OCI-LY1 (cell line): ENCODE measurements at regions not wholly inside any gene's neighbourhood (a gene's known extent, or its start where the extent isn't known, plus 50 kb on each side); places are given as distances from the start of the nearest gene placed in this dataset.

Experiments
- H2AFZ ChIP-seq: fragments of 200-600 bp; sonication (generic), shearing (Covaris generic); 2 replicates; pipeline ENCODE4 v1.6.0; 2014; ENCODE audit warnings: antibody characterized with exemption, mild to moderate bottlenecking, low read length
- H3F3A ChIP-seq: fragments of 200-600 bp; sonication (generic), shearing (Covaris generic); 2 replicates; pipeline ENCODE4 v1.6.0; 2014; ENCODE audit warnings: mild to moderate bottlenecking, antibody characterized with exemption, low read length, moderate library complexity; ENCODE audit not compliant: insufficient read depth
- H3K27ac ChIP-seq: fragments of 200-600 bp; sonication (generic); 2 replicates; pipeline ENCODE4 v1.5.1; 2014; ENCODE audit warnings: low read length, mixed run types, mild to moderate bottlenecking, low read depth; ENCODE audit not compliant: poor library complexity, severe bottlenecking
- H3K27me3 ChIP-seq: fragments of 200-600 bp; sonication (generic); 2 replicates; pipeline ENCODE4 v1.6.0; 2014; ENCODE audit warnings: antibody characterized with exemption, mild to moderate bottlenecking, low read length, moderate library complexity; ENCODE audit not compliant: insufficient read depth
- H3K36me3 ChIP-seq: fragments of 200-600 bp; sonication (generic); 2 replicates; pipeline ENCODE4 v1.6.1; 2014; ENCODE audit warnings: mild to moderate bottlenecking, antibody characterized with exemption, low read length, moderate library complexity, mixed read lengths; ENCODE audit not compliant: insufficient read depth
- H3K4me1 ChIP-seq: fragments of 200-600 bp; sonication (generic); 2 replicates; pipeline ENCODE4 v1.5.1; 2014; ENCODE audit warnings: mild to moderate bottlenecking, low read length, moderate library complexity; ENCODE audit not compliant: insufficient read depth, severe bottlenecking
- H3K4me2 ChIP-seq: fragments of 200-600 bp; sonication (generic), shearing (Covaris generic); 2 replicates; pipeline ENCODE4 v1.6.1; 2014; ENCODE audit warnings: low read length
- H3K4me3 ChIP-seq: fragments of 200-600 bp; sonication (generic); 2 replicates; pipeline ENCODE4 v1.5.1; 2014; ENCODE audit warnings: low read length, low read depth, mild to moderate bottlenecking, mixed read lengths; ENCODE audit not compliant: poor library complexity, severe bottlenecking
- H3K79me2 ChIP-seq: fragments of 200-600 bp; shearing (Covaris generic); 2 replicates; pipeline ENCODE4 v1.6.1; 2016; ENCODE audit warnings: mixed run types, low read length, mixed read lengths; ENCODE audit not compliant: insufficient read depth
- H3K9ac ChIP-seq: fragments of 200-600 bp; sonication (generic), shearing (Covaris generic); 2 replicates; pipeline ENCODE4 v1.6.1; 2014; ENCODE audit warnings: mild to moderate bottlenecking, low read length, mixed read lengths
- H3K9me2 ChIP-seq: fragments of 200-600 bp; sonication (generic), shearing (Covaris generic); 2 replicates; pipeline ENCODE4 v1.6.1; 2014; ENCODE audit warnings: low read depth, mild to moderate bottlenecking, low read length, mixed read lengths
- H3K9me3 ChIP-seq: fragments of 200-600 bp; shearing (Covaris generic); 2 replicates; pipeline ENCODE4 v1.6.1; 2014; ENCODE audit warnings: low read length, mixed read lengths
- H4K20me1 ChIP-seq: fragments of 200-600 bp; sonication (generic), shearing (Covaris generic); 2 replicates; pipeline ENCODE4 v1.6.0; 2016; ENCODE audit warnings: mild to moderate bottlenecking, low read length; ENCODE audit not compliant: insufficient read depth
- EZH2 ChIP-seq: fragments of 200-600 bp; sonication (generic), shearing (Covaris generic); IDR thresholded peaks from 2 replicates; pipeline ENCODE4 v1.8.0; 2017; ENCODE audit warnings: borderline replicate concordance, mixed run types, mild to moderate bottlenecking, antibody characterized with exemption, low read length, moderate library complexity, mixed read lengths
- TF ChIP-seq, protein P1 (sequence below): fragments of 200-600 bp; sonication (generic), shearing (Covaris generic); IDR thresholded peaks from 2 replicates; pipeline ENCODE4 v1.5.1; 2017; ENCODE audit warnings: mild to moderate bottlenecking, antibody characterized with exemption, low read length, moderate library complexity, mixed read lengths

DNA sequence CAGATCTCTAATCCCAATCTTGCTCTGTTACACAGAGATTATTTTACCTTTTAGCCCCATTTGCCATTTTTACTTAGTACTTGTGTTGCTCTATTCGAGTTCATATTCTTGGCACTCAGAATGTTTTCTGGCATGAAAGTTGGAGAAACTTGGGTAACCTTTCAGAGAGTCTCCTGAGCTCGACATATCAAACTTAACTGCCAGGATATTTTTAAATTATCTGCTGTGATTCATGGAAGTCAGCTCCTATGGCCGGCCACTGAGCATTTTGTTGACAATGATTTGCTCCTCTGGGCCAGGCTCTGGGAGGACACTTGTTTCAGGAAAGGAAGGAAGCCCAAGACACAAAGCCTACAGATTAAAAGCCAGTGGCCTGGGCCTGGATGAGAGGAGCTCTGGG, 396.7 kb downstream of the TNS3 start:
- H3K27ac ChIP-seq, result no peak overlapping the region
- H3K4me3 ChIP-seq, result no peak overlapping the region
- no peaks in the 10 kb centered on the region for H3K79me2 ChIP-seq
- H3K36me3 ChIP-seq, result no peaks in the 10 kb centered on the region
- no peak overlapping the region for H3K4me2 ChIP-seq
- no peaks in the 10 kb centered on the region for H3K27me3 ChIP-seq
- H3F3A ChIP-seq, result no peaks in the 10 kb centered on the region
- no peak overlapping the region for H2AFZ ChIP-seq
- H4K20me1 ChIP-seq, result no peaks in the 10 kb centered on the region
- TF ChIP-seq, protein P1, sequence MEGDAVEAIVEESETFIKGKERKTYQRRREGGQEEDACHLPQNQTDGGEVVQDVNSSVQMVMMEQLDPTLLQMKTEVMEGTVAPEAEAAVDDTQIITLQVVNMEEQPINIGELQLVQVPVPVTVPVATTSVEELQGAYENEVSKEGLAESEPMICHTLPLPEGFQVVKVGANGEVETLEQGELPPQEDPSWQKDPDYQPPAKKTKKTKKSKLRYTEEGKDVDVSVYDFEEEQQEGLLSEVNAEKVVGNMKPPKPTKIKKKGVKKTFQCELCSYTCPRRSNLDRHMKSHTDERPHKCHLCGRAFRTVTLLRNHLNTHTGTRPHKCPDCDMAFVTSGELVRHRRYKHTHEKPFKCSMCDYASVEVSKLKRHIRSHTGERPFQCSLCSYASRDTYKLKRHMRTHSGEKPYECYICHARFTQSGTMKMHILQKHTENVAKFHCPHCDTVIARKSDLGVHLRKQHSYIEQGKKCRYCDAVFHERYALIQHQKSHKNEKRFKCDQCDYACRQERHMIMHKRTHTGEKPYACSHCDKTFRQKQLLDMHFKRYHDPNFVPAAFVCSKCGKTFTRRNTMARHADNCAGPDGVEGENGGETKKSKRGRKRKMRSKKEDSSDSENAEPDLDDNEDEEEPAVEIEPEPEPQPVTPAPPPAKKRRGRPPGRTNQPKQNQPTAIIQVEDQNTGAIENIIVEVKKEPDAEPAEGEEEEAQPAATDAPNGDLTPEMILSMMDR, result no peak
- no peak for TF ChIP-seq EZH2
- no peak overlapping the region for H3K9ac ChIP-seq
- peaks cover 9% of the 10 kb centered on the region for H3K4me1 ChIP-seq
- no peaks in the 10 kb centered on the region for H3K9me2 ChIP-seq
- H3K9me3 ChIP-seq, result no peaks in the 10 kb centered on the region

DNA sequence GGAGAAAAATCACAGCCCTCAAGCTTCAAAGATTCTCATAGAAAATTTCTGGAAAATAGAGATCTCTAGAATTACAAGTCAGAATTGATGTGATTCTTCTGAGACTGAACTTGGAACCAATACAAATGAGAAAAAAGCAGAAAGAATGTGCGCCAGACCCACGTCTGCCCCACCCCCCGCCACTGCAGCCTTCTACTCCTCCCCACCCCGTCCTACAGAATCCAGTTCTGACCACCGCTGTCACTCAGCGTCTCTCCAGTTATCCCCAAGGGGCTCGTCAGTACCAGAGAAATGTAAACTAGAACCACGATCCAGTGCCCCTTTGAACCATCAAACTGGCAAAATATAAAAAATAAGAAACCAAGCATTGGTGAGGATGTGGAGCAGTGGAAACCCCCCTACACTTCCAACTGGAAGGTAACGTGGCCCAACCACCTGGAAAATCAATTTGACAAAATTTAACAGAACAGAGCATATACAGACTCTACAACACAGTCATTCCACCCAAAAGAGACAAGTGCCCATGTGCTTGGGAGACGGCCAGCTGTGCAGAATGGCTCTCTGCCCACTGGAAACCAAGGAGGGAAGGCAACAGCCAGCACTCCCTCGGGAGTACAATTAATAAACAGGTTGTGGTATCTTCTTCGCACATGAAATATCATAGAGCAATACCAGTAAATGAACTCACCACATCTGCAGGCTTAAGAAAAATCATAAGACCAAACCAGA, 397.9 kb downstream of the TNS3 start:
- H2AFZ ChIP-seq, result no peak overlapping the region
- no peak for TF ChIP-seq EZH2
- TF ChIP-seq, protein P1, result no peak
- no peak overlapping the region for H3K4me3 ChIP-seq
- H3K4me2 ChIP-seq, result no peak overlapping the region
- H3K27ac ChIP-seq, result no peak overlapping the region
- H3K4me1 ChIP-seq, result peaks cover 16% of the 10 kb centered on the region
- no peaks in the 10 kb centered on the region for H3K9me3 ChIP-seq
- no peaks in the 10 kb centered on the region for H3K27me3 ChIP-seq
- H3F3A ChIP-seq, result no peaks in the 10 kb centered on the region
- H3K79me2 ChIP-seq, result no peaks in the 10 kb centered on the region
- H3K9ac ChIP-seq, result no peak overlapping the region
- H3K36me3 ChIP-seq, result no peaks in the 10 kb centered on the region
- H3K9me2 ChIP-seq, result no peaks in the 10 kb centered on the region
- no peaks in the 10 kb centered on the region for H4K20me1 ChIP-seq

GRCh38 chr7:47181746-47182361, 400.1 kb downstream of the TNS3 start:
- peaks cover 16% of the 10 kb centered on the region for H3K4me1 ChIP-seq
- H3K79me2 ChIP-seq, result no peaks in the 10 kb centered on the region
- no peaks in the 10 kb centered on the region for H4K20me1 ChIP-seq
- H3K4me3 ChIP-seq, result no peak overlapping the region
- H3K4me2 ChIP-seq, result no peak overlapping the region
- no peak overlapping the region for H3K27ac ChIP-seq
- H3F3A ChIP-seq, result no peaks in the 10 kb centered on the region
- H3K27me3 ChIP-seq, result no peaks in the 10 kb centered on the region
- no peaks in the 10 kb centered on the region for H3K36me3 ChIP-seq
- H3K9me2 ChIP-seq, result no peaks in the 10 kb centered on the region
- no peak overlapping the region for H3K9ac ChIP-seq
- H2AFZ ChIP-seq, result no peak overlapping the region
- TF ChIP-seq EZH2, result no peak
- TF ChIP-seq, protein P1, result no peak
- H3K9me3 ChIP-seq, result no peaks in the 10 kb centered on the region
